ENCODE measurements at regions not wholly inside any gene's neighbourhood (a gene's known extent, or its start where the extent isn't known, plus 50 kb on each side); places are given as distances from the start of the nearest gene placed in this dataset.

DNA sequence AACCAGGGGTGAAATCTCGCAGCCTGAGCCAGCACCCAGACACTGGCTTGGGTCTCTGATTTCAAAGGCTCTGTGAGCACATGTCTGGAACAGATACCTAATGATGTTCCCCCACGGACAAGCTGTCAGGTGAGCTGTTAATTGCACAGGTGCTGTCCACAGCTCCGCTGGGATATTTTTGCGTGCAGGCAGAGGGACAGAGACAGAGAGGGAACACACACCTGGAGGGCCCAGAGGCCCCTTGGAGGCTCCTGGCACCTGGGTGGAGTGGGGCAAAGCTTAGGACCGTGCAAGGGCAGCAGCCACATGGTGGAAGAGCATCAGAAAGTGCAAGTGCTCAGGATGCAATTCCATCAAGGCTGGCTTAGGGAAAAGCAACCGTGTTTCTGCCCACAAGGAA, 57.3 kb downstream of the ARL6IP4 start:
- H3K36me3 ChIP-seq: peaks cover 0 to 15% (median 0%) of the 10 kb centered on the region in 3 donors
- no peak overlapping the region for H3K27ac ChIP-seq
- intact Hi-C loops (cut with DNase I; ENCODE audit: low total_unique reads): no loop called here
- H3K27me3 ChIP-seq: no peaks in the 10 kb centered on the region
- H3K4me3 ChIP-seq: no peak overlapping the region
- no peak for DNase-seq
- H3K4me1 ChIP-seq: no peaks in the 10 kb centered on the region
- H3K9me3 ChIP-seq: no peaks in the 10 kb centered on the region
- TF ChIP-seq, protein P1, sequence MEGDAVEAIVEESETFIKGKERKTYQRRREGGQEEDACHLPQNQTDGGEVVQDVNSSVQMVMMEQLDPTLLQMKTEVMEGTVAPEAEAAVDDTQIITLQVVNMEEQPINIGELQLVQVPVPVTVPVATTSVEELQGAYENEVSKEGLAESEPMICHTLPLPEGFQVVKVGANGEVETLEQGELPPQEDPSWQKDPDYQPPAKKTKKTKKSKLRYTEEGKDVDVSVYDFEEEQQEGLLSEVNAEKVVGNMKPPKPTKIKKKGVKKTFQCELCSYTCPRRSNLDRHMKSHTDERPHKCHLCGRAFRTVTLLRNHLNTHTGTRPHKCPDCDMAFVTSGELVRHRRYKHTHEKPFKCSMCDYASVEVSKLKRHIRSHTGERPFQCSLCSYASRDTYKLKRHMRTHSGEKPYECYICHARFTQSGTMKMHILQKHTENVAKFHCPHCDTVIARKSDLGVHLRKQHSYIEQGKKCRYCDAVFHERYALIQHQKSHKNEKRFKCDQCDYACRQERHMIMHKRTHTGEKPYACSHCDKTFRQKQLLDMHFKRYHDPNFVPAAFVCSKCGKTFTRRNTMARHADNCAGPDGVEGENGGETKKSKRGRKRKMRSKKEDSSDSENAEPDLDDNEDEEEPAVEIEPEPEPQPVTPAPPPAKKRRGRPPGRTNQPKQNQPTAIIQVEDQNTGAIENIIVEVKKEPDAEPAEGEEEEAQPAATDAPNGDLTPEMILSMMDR (IDR thresholded peaks at IDR 0.05): no peak

DNA sequence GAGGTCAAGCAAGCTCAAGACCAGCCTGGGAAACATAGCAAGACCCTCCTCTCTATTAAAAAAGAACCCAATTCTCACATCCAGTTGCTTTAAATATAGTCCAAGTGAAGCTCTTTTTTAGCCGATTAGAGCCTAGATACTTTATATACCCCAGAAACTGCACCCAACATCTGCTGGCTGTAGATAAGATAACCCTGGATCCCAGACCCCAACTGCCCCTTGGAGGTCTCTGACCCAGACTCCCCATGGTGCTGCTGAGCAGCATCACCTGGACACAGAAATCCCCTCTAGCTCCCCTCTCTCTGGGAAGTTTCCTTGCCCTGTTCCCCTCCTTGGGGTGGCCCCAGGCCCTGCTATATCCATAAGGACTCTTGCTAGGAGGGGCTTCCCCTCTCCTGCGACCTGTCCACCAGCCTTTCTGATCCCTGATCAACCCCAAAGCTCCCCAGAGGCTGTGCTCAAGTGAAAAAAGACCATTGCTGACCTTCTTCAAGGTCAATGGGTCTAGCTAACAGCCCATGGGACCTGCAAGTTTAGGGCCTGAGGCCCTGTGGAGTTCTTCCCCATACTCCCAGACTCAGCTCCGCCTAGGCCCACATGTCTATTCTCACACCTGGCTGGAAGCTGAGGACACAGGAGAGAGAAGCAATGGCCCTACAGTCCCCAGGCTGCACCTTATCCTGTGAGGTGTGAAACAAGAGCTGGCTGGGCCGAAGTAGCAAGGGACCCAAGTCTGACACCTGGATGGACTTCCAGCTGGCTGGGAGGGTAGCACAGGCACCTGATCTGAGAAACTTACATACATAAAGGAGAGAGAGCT, 56.2 kb downstream of the ARL6IP4 start:
- TF ChIP-seq, protein P1 (IDR thresholded peaks at IDR 0.05): no peak
- H3K27me3 ChIP-seq: no peaks in the 10 kb centered on the region
- peaks cover 0 to 20% (median 0%) of the 10 kb centered on the region in 3 donors for H3K36me3 ChIP-seq
- H3K9me3 ChIP-seq: no peaks in the 10 kb centered on the region
- H3K27ac ChIP-seq: no peak overlapping the region
- no peaks in the 10 kb centered on the region for H3K4me1 ChIP-seq
- intact Hi-C loops (cut with DNase I; ENCODE audit: low total_unique reads): no loop called here
- H3K4me3 ChIP-seq: no peak overlapping the region
- DNase-seq: no peak

DNA sequence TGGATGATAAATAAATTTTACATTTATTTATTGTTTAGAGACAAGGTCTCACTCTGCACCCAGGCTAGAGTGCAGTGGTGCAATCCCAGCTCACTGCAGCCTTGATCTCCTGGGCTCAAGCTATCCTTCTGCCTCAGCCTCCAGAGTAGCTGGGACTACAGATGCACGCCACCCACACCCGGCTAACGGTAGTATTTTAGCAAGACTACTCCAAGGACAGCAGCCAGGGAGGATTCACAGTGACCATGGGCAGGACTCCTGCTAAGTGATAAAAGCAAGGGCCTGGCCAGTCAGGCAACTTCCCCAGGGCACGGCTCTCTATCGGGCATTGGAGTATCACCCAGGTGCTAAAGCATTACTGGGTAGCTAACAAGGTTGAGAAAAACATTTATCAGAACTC, 55.4 kb downstream of the ARL6IP4 start:
- H3K4me3 ChIP-seq: no peak overlapping the region
- no peaks in the 10 kb centered on the region for H3K9me3 ChIP-seq
- H3K27me3 ChIP-seq: no peaks in the 10 kb centered on the region
- no peaks in the 10 kb centered on the region for H3K4me1 ChIP-seq
- H3K36me3 ChIP-seq: peaks cover 0 to 26% (median 0%) of the 10 kb centered on the region in 3 donors
- DNase-seq: no peak
- TF ChIP-seq, protein P1 (IDR thresholded peaks at IDR 0.05): no peak
- intact Hi-C loops (cut with DNase I; ENCODE audit: low total_unique reads): no loop called here
- no peak overlapping the region for H3K27ac ChIP-seq

DNA sequence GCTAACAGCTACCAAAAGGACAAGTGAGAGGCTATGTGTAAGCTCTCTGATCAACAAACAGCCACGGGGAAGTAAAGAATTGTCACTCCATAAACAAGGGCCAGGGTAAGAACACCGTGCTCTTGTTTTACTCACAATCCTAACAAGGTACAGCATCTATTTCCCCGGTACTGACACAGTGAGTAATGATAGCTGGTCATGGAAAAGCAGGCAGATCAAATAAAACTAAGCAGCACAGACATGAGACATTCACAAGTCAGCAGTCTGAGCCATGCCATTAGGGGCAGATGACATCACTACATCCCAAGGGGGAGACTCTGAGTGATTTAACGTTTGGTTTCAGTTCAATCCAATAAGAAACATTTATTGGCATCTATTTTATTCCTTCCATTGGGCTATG, 54.4 kb downstream of the ARL6IP4 start:
- intact Hi-C loops (cut with DNase I; ENCODE audit: low total_unique reads): no loop called here

DNA sequence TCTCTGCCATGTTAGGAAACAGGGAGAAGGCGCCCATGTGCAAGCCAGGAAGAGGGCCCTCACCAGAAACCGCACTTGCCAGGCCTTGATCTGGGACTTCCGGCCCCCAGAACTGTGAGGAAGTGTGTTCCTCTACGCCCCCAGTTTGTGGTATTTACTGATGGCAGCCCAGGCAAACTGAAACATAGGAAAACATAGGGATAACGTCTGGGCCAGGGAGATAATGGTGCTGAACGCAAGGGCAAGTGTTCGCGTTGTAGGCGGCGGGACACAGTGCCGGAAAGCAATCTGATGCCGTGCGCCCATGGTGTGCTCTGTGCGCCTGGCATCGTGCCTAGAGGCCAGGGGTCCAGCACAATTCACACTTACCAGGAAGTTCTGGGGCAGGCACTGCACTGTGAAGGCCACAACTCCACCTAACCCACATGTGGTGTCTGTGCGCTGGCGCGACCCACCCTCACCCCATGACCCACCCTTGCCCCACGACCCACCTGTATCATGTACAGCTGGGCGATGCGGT, 53.6 kb downstream of the ARL6IP4 start:
- Histone ChIP-seq H3K27ac (no peak overlapping the region), H3K4me3 (no peak overlapping the region), H3K36me3 (peaks cover 0 to 37% (median 0%) of the 10 kb centered on the region in 3 donors), H3K4me1 (no peaks in the 10 kb centered on the region), H3K27me3 (no peaks in the 10 kb centered on the region), H3K9me3 (no peaks in the 10 kb centered on the region)
- TF ChIP-seq, protein P1 (IDR thresholded peaks at IDR 0.05): no peak
- no peak for DNase-seq
- intact Hi-C loops (cut with DNase I; ENCODE audit: low total_unique reads): no loop called here

More for the DNA sequence above, 54.4 kb downstream of the ARL6IP4 start:
- Histone ChIP-seq H3K4me1 (no peaks in the 10 kb centered on the region), H3K9me3 (no peaks in the 10 kb centered on the region), H3K27ac (no peak overlapping the region), H3K27me3 (no peaks in the 10 kb centered on the region), H3K4me3 (no peak overlapping the region), H3K36me3 (peaks cover 0 to 31% (median 0%) of the 10 kb centered on the region in 3 donors)
- no peak for DNase-seq
- TF ChIP-seq, protein P1 (IDR thresholded peaks at IDR 0.05): no peak

Data from tibial artery (tissue), 4 donors.